Right lung (tissue), 2 donors: ENCODE measurements at regions not wholly inside any gene's neighbourhood (a gene's known extent, or its start where the extent isn't known, plus 50 kb on each side); places are given as distances from the start of the nearest gene placed in this dataset.
"Not testable (repeated sequence)": the region's sequence is repeated elsewhere in the genome, so short reads cannot be mapped to it uniquely, and the experiment has no call there.

ENCODE experiments used
- DNase-seq, 2 donors: peaks; one replicate each; pipeline ENCODE4 v3.0.0-alpha.2; 2013

DNA sequence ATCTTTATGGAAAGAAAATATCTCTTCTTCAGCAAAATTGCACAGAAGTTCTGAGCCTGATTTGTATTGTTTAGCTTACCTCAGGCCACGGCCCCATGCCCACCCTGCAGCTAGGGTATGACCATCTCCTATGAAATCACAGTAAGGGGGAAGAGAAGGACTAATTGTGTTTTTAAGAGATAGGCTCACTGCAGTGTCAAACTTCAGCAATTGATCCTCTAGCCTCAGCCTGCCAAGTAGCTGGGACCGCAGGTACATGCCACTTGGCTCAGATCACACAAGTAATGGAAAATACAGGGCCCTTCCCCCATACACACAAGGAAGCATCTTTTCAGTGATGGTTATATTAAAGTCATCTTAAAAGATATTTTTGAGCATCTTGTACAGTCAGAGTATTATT, 60.0 kb downstream of the DMAC1 start:
- no peak for DNase-seq

DNA sequence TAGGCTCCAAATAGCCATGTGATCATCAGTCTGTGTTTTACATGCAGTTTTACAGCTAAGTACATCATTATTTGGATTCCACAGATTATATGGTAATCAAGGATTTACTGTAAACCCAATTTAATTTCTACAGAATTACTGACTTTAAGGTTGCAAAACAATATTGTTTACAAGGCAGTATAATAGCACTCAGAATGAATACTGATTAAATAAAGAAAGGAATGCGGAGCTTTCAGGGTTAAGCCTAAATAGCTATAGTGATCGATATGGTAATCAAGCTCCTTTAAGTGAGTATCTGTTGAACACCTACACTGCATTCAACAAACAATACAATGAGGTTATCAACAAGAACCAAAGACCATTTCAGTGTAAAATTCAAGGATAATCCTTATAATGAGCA, 64.3 kb downstream of the DMAC1 start:
- DNase-seq = no peak

- DNase-seq = no peak
These were observed 69.5 kb downstream of the DMAC1 start for GRCh38 chr9:7730164-7730445.

GRCh38 chr9:7729371-7730163, 70.0 kb downstream of the DMAC1 start:
- no peak for DNase-seq

- no peak for DNase-seq
These were observed 78.3 kb downstream of the DMAC1 start for GRCh38 chr9:7721291-7721690.

- DNase-seq = not testable (repeated sequence)
These were observed 86.5 kb downstream of the DMAC1 start for GRCh38 chr9:7713088-7713487.

DNA sequence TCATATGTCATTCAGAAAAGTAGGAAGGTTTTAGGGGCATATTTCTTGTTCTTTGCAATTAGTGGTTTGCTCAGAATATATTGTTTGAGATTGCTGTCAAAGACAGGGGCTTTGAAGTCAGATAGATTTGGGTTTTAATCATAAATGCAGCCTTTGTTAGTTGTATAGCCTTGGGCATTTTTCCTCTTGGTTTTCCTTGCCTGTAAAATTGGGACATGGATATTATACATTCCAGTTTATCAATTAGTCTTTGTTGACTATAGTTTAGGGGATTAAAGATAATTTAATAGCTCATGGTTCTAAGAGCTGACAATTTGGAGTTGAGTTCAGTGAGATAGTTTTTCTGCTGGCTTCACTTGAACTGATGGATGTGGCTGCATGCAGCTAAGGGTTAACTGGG, 88.9 kb downstream of the DMAC1 start:
- DNase-seq = no peak

GRCh38 chr9:7707934-7708333, 91.6 kb downstream of the DMAC1 start:
- no peak for DNase-seq

DNA sequence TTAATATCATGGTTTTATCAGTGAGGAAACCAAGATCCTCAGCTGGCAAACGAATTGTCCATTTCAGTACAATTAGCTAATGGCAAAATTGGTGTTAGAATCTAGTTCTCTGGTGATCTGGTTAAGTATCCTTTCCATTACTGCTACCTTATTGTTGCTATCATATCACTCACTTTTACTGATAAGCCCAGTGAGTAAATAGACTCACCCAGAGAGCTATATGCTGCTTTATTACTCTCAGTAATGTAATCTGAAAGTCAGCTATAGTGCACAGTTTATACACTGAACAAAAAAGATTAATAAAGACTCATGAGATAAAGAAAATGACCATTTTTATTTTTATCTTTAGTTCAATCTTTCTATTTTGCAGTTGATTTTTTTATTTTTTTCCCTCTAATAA, 95.0 kb downstream of the DMAC1 start:
- no peak for DNase-seq

DNA sequence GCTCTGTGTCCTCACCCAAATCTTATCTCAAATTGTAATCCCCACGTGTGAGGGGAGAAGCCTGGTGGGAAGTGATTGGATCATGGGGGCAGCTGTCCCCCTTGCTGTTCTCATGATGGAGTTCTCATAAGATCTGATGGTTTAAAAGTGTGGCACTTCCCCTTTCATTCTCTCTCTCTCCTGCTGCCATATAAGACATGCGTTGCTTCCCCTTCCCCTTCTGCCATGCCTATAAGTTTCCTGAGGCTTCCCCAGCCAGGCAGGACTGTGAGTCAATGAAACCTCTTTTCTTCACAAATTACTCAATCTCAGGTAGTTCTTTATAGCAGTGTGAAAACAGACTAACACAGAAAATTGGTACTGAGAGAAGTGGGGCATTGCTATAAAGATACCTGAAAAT, 107.7 kb downstream of the DMAC1 start:
- no peak for DNase-seq

- DNase-seq = no peak
These were observed 109.6 kb downstream of the DMAC1 start for GRCh38 chr9:7690014-7690413.

GRCh38 chr9:7688626-7689025, 111.0 kb downstream of the DMAC1 start:
- DNase-seq = peak; percentile 11 to 16

GRCh38 chr9:7676609-7677156, 122.9 kb downstream of the DMAC1 start:
- no peak for DNase-seq

- DNase-seq = no peak
These were observed 127.7 kb downstream of the DMAC1 start for GRCh38 chr9:7671847-7672246.

GRCh38 chr9:7668541-7668940, 131.0 kb downstream of the DMAC1 start:
- DNase-seq = no peak

GRCh38 chr9:7665874-7666273, 133.7 kb downstream of the DMAC1 start:
- DNase-seq = no peak

GRCh38 chr9:7659766-7660165, 139.8 kb downstream of the DMAC1 start:
- DNase-seq = no peak

DNA sequence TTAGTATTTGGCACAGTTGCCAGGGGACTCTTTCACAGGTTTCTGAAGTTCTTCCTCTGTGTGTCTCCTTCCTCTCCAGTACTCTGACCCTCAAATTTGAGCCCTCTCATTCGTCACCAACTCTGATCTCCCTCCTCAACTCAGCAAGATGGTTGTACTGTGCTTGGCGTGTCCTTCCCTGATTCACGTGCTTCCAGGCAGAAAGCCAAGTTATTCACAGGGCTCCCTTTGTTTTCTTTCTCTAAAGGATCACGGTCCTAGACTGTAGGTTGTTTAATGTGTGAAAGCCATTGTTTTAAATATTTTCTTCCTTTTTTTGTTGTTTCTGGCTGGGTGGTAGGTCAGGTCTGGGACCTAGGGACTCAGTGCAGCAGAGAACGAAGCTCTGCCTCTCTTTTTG, 142.9 kb downstream of the DMAC1 start:
- DNase-seq = no peak

DNA sequence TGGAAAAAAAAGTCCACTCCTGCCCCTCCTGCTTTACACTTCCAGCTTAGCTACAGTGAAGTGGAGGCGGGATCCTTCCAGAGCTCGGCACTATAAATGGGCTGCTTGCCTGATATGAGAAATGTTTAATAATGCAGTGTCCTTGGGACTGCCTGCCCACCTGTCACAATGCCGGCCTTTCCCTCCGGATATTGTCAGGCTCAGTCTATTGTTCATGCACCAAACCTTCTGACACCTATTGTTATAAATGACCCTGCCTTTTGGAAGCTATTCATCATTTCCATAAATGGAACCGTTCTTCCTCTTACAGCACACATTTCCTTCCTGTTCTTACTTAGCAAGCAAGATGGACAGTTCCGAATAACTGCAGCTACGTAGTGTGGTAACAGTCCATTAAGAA, 146.3 kb downstream of the DMAC1 start:
- DNase-seq = peak in 1 of 2 donors; percentile 23

- no peak for DNase-seq
These were observed 159.3 kb downstream of the DMAC1 start for GRCh38 chr9:7640231-7640630.

DNA sequence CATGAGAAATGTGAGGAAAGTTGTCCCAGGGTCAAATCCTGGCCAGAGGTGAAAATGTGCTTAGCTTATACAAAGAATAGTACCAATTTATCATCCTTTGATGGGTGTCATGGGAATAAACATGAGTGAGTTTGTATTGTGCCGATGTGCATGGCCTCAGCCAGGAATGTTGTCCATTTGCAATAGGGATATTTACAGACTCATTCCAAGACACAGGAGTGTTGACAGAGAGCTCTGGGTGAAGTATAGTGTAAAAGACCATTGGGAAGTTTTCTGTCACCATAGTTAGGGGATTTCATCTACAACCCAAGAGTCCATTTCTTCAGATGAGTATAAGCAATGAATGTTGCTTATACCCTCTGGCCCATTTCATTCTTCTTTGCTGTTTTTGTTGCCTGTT, 160.1 kb downstream of the DMAC1 start:
- no peak for DNase-seq

DNA sequence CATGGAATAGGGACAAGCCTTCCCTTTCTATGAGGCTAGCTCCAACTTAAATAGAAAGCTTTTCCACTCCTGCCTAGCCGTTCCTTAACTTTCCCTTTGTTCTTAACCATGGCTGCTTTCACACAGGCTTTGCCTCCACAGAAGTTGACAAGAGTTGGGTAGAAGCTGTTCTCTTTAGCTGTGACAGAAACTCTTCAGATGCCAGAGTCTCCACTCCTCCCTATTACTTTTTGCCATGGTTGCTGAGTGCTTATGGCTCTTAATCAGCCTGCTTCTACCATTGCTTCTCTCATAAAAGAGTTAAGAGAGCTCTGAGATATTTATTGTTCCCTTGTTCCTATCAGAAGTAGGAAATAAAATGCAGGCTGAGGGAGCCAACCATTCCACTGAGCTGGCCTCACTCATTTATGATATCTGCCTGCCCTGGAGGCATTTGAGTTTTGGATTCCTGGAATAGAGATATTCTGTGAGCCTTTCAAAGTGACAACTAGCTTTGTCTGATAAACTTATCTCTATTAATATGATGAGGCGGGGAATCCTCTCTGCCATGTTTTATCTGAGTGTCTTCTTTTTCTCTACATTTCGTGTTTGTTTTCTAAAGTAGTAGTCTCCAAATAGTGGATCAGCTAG, 162.6 kb downstream of the DMAC1 start:
- DNase-seq = no peak

GRCh38 chr9:7636309-7636708, 163.3 kb downstream of the DMAC1 start:
- DNase-seq = no peak

GRCh38 chr9:7626571-7627029, 173.0 kb downstream of the DMAC1 start:
- DNase-seq = not testable (repeated sequence)
